ENCODE measurements at regions not wholly inside any gene's neighbourhood (a gene's known extent, or its start where the extent isn't known, plus 50 kb on each side); places are given as distances from the start of the nearest gene placed in this dataset.

- TF ChIP-seq POLR2A (IDR thresholded peaks at IDR 0.05; ENCODE audit: low read depth, low read length) (no peak), POLR2AphosphoS5 (IDR thresholded peaks at IDR 0.05; ENCODE audit: low read depth, low read length) (no peak)
These were observed 99.7 kb upstream of the RXFP2 start for GRCh38 chr13:31639443-31640163.

All from GM12891 (cell line).